ENCODE measurements at regions not wholly inside any gene's neighbourhood (a gene's known extent, or its start where the extent isn't known, plus 50 kb on each side); places are given as distances from the start of the nearest gene placed in this dataset.
"Not testable (repeated sequence)": the region's sequence is repeated elsewhere in the genome, so short reads cannot be mapped to it uniquely, and the experiment has no call there.

DNA sequence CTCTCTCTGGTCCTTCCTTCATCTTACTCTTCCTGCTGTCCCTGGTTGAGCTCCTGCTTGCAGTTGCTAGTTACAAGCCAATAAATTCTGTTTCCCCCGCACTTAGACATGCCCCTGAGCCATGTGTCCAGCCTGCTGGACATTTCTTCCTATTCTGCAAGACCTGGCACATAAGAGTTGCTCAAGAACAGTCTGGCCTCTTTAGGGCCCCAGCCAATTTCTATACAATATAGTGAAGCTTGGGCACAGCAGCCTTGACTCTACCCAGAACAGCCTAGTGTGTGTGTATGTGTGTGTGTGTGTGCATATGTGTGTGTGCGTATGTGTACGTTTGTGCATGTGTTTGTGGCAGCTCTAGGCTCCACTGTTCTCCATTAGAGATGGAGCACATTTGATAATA lies 276.0 kb downstream of the CYRIA start:
- Histone ChIP-seq H3F3A (ENCODE audit: insufficient read depth, low read length) (no peaks in the 10 kb centered on the region), H3K4me2 (ENCODE audit: low read length) (no peak overlapping the region), H3K36me3 (ENCODE audit: insufficient read depth, low read length) (no peaks in the 10 kb centered on the region), H3K9me3 (ENCODE audit: low read length) (no peaks in the 10 kb centered on the region), H4K20me1 (ENCODE audit: insufficient read depth, low read length) (no peaks in the 10 kb centered on the region), H3K79me2 (ENCODE audit: insufficient read depth, low read length) (no peaks in the 10 kb centered on the region), H3K4me3 (ENCODE audit: low read depth, low read length, poor library complexity, severe bottlenecking) (no peak overlapping the region), H3K4me1 (ENCODE audit: insufficient read depth, low read length, severe bottlenecking) (no peaks in the 10 kb centered on the region), H3K27me3 (ENCODE audit: insufficient read depth, low read length) (no peaks in the 10 kb centered on the region), H3K9me2 (ENCODE audit: low read depth, low read length) (no peaks in the 10 kb centered on the region), H3K9ac (ENCODE audit: low read length) (no peak overlapping the region), H3K27ac (ENCODE audit: low read depth, low read length, poor library complexity, severe bottlenecking) (no peak overlapping the region), H2AFZ (ENCODE audit: low read length) (no peak overlapping the region)
- no peak for TF ChIP-seq CTCF (IDR thresholded peaks at IDR 0.05; ENCODE audit: low read length)
- no peak for TF ChIP-seq EZH2 (IDR thresholded peaks at IDR 0.05; ENCODE audit: borderline replicate concordance, low read length)

GRCh38 chr2:16388199-16388830 lies 277.3 kb downstream of the CYRIA start:
- not testable (repeated sequence) for H4K20me1 ChIP-seq (ENCODE audit: insufficient read depth, low read length); H3K9ac ChIP-seq (ENCODE audit: low read length); H3K9me2 ChIP-seq (ENCODE audit: low read depth, low read length); H3K4me1 ChIP-seq (ENCODE audit: insufficient read depth, low read length, severe bottlenecking); H3K79me2 ChIP-seq (ENCODE audit: insufficient read depth, low read length); H3K4me2 ChIP-seq (ENCODE audit: low read length); H3F3A ChIP-seq (ENCODE audit: insufficient read depth, low read length); H3K36me3 ChIP-seq (ENCODE audit: insufficient read depth, low read length); H3K9me3 ChIP-seq (ENCODE audit: low read length); H3K4me3 ChIP-seq (ENCODE audit: low read depth, low read length, poor library complexity, severe bottlenecking); H3K27ac ChIP-seq (ENCODE audit: low read depth, low read length, poor library complexity, severe bottlenecking); H3K27me3 ChIP-seq (ENCODE audit: insufficient read depth, low read length); H2AFZ ChIP-seq (ENCODE audit: low read length)

- Histone ChIP-seq H3K4me3 (ENCODE audit: low read depth, low read length, poor library complexity, severe bottlenecking) (no peak overlapping the region), H3K4me2 (ENCODE audit: low read length) (no peak overlapping the region)
- no peak for TF ChIP-seq EZH2 (IDR thresholded peaks at IDR 0.05; ENCODE audit: borderline replicate concordance, low read length)
- no peak for TF ChIP-seq CTCF (IDR thresholded peaks at IDR 0.05; ENCODE audit: low read length)
Measured at GRCh38 chr2:16387461-16387984, 278.1 kb downstream of the CYRIA start.

GRCh38 chr2:16386431-16386830 lies 279.2 kb downstream of the CYRIA start:
- Histone ChIP-seq H3K36me3 (ENCODE audit: insufficient read depth, low read length) (no peaks in the 10 kb centered on the region), H4K20me1 (ENCODE audit: insufficient read depth, low read length) (no peaks in the 10 kb centered on the region)
- TF ChIP-seq CTCF (IDR thresholded peaks at IDR 0.05; ENCODE audit: low read length): no peak
- no peak for TF ChIP-seq EZH2 (IDR thresholded peaks at IDR 0.05; ENCODE audit: borderline replicate concordance, low read length)

More at GRCh38 chr2:16387461-16387984, 278.1 kb downstream of the CYRIA start:
- Histone ChIP-seq H4K20me1 (ENCODE audit: insufficient read depth, low read length) (no peaks in the 10 kb centered on the region), H3K9me2 (ENCODE audit: low read depth, low read length) (no peaks in the 10 kb centered on the region), H3K9me3 (ENCODE audit: low read length) (no peaks in the 10 kb centered on the region), H3K36me3 (ENCODE audit: insufficient read depth, low read length) (no peaks in the 10 kb centered on the region), H2AFZ (ENCODE audit: low read length) (no peak overlapping the region), H3F3A (ENCODE audit: insufficient read depth, low read length) (no peaks in the 10 kb centered on the region), H3K27me3 (ENCODE audit: insufficient read depth, low read length) (no peaks in the 10 kb centered on the region), H3K4me1 (ENCODE audit: insufficient read depth, low read length, severe bottlenecking) (no peaks in the 10 kb centered on the region), H3K9ac (ENCODE audit: low read length) (no peak overlapping the region), H3K27ac (ENCODE audit: low read depth, low read length, poor library complexity, severe bottlenecking) (no peak overlapping the region), H3K79me2 (ENCODE audit: insufficient read depth, low read length) (no peaks in the 10 kb centered on the region)

More at GRCh38 chr2:16386431-16386830, 279.2 kb downstream of the CYRIA start:
- no peaks in the 10 kb centered on the region for H3K79me2 ChIP-seq (ENCODE audit: insufficient read depth, low read length)
- no peaks in the 10 kb centered on the region for H3K27me3 ChIP-seq (ENCODE audit: insufficient read depth, low read length)
- H2AFZ ChIP-seq (ENCODE audit: low read length): no peak overlapping the region
- no peaks in the 10 kb centered on the region for H3F3A ChIP-seq (ENCODE audit: insufficient read depth, low read length)
- no peak overlapping the region for H3K4me2 ChIP-seq (ENCODE audit: low read length)
- no peaks in the 10 kb centered on the region for H3K9me3 ChIP-seq (ENCODE audit: low read length)
- no peaks in the 10 kb centered on the region for H3K4me1 ChIP-seq (ENCODE audit: insufficient read depth, low read length, severe bottlenecking)
- H3K9ac ChIP-seq (ENCODE audit: low read length): no peak overlapping the region
- H3K4me3 ChIP-seq (ENCODE audit: low read depth, low read length, poor library complexity, severe bottlenecking): no peak overlapping the region
- H3K9me2 ChIP-seq (ENCODE audit: low read depth, low read length): no peaks in the 10 kb centered on the region
- H3K27ac ChIP-seq (ENCODE audit: low read depth, low read length, poor library complexity, severe bottlenecking): no peak overlapping the region
